RKO (cell line): ENCODE measurements at regions not wholly inside any gene's neighbourhood (a gene's known extent, or its start where the extent isn't known, plus 50 kb on each side); places are given as distances from the start of the nearest gene placed in this dataset.

Source experiments
- DNase-seq: peaks from one replicate; pipeline ENCODE4 v3.0.0-alpha.2; 2016; ENCODE audit warnings: low spot score

DNA sequence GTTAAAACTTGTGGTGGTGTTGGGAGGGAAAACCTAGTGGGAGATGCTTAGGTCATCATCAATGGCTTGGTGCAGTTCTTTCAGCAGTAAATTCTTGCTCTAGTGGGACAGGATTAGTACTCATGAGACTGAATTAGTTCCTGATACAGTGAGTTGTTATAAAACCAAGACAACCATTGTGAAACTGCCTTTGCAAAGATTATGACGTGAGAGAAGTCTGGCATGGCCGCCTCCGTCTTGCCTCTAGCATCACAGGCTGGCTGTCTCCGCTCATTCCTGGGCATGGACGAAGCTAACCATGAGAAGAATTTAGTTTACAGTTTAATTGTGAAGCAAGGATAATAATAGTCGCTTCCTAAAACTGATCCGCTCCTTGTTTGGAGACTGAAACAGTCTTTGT, 186.4 kb downstream of the KIF20B start:
- no peak for DNase-seq

DNA sequence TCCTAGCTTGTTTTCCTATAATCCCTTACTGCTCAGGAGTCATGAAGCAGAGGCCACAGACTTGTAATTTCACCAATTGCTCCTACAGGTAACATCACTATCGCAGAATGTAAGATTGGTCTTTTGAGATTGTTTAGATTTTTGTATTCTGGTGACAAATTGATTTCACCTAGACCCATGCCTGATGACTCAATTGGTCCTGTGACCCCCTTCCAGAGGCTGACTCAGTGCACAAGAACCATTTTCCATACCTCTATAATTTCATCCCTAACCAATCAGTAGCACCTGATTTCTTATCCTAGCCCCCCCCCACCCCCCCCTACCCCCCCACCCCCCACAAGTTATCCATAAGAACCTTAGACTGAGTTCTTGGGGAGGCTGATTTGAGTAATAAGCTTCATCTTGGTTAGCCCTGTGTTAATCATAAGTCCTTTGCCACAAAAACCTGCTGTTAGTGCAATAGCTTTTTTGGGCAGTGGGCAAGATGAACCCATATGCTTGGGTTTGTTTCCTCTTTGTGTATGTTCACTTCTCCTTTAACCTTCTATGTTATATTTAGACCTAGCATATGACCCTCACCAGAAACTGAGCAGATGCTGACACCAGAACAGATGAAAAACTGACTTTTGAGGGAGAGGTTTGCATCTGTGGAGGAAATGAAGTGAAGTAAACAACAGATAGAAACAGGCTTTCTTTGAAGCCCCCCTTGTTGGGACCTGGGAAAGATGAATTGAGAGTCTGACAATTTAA, 187.1 kb downstream of the KIF20B start:
- no peak for DNase-seq

DNA sequence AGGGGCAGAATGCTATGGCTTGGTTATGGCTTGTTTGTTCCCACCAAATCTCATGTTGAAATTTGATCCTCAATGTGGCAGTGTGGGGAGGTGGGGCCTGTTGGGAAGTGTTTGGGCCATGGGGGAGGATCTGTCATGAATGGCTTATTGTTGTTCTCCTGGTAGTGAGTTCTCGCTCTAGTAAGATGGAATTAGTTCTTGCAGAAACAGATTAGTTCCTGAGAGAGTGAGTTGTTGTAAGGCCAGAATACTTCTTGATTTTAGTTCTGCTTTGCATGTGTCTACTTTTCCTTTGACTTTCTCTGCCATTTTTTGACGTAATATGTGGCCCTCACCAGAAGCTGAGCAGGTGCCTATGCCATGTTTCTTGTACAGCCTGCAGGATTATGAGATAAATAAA, 188.2 kb downstream of the KIF20B start:
- DNase-seq: no peak

DNA sequence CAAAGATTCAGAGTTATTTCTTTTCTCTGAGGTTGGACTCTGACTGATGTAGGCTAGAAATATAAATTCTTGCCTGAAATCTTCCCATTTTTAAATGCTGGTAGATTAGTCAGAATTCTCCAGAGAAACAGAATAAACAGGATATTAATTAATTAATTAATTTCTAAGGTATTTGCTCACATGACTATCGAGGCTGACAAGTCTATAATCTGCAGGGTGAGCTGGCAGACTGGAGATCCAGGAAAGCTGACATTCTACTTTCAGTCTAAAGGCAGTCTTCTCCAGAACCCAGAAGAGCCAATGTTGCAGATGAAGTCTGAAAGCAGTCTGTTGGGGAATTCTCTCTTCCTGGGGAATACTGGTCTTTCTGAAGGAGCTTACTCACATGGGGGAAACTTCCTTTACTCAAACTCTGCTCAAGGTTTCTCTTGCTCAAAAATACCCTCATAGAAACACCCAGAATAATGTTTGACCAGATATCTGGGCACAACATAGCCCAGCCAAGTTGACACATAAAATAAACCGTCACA, 189.7 kb downstream of the KIF20B start:
- no peak for DNase-seq

DNA sequence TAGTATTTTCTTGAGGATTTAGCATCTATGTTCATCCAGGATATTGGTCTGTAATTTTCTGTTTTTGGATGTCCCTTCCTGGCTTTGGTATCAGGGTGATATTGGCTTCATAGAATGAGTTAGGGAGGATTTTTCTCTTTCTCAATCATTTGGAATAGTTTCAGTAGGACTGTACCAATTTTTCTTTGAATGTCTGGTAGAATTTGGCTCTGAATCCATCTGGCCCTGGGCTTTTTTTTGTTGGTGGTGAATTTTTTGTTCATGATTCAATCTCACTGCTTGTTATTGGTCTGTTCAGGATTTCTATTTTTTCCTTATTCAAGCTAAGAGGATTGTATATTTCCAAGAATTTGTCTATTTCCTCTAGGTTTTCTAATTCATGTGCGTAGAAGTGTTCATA, 192.7 kb downstream of the KIF20B start:
- no peak for DNase-seq

DNA sequence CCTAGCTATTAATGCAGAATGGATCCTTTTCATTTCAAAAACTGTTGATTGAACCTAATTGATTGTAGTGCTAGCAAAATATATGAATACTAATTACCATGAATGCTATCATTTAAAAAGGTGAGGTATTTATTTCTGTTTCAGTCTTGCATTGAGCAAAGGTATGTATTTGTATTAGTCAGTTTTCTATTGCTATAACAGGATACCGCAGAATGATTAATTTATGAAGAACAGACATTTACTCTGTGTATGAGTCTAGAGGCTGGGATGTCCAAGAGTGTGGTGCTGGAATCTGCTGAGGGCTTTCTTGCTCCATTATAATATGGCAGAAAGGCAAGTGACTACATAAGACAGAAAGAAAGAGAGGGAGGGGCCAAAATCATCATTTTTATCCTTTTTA, 199.2 kb downstream of the KIF20B start:
- DNase-seq: no peak

DNA sequence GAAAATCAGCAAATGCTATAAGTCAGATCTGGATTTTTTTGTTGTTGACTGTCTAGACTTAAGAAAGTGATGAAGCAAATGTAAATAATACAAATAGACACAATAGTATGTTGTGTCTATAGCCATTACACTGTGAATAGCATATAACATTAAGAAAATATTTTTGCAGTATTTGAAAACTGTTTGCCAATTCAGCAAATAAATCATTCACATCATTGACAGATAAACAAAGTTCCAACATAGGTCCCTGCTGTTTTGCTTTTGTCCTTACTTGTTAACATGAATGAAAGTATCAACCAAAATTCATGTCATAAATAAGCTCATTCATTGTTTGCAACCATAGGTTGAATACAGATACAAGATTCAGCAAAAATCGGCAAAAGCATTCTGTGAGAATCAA, 200.5 kb downstream of the KIF20B start:
- DNase-seq: no peak

DNA sequence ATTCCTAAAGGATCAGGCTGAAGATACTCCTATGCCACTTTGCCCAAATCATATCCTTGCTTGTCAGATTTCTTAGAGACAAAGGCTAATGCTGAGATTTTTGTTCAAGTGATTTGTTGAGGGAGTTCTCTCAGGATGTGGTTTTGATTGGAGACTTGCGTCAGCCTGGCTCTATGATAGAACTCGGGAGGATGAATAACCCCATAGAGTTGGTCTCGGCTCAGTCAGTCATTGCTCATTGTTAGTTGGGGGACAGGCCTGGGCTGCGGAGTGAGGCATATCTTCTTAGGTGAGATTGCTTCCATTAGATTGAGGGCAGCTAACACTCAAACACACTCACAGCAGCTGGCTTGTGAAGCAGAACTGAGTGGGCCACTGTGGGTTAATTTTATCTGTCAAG, 203.4 kb downstream of the KIF20B start:
- DNase-seq: no peak

DNA sequence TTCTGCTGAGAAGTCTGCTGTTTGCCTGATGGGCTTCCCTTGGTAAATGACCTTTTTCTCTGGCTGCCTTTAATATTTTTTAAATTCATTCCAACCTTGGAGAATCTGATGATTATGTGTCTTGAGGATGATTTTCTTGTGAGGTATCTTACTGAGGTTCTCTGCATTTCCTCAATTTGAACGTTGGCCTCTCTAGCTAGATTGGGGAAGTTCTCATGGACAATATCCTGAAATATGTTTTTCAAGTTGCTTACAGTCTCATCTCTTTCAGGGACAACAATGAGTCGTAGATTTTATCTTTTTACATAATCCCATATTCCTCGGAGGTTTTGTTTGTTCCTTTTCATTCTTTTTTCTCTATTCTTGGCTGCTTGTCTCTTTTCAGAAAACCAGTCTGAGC, 208.4 kb downstream of the KIF20B start:
- DNase-seq: no peak

DNA sequence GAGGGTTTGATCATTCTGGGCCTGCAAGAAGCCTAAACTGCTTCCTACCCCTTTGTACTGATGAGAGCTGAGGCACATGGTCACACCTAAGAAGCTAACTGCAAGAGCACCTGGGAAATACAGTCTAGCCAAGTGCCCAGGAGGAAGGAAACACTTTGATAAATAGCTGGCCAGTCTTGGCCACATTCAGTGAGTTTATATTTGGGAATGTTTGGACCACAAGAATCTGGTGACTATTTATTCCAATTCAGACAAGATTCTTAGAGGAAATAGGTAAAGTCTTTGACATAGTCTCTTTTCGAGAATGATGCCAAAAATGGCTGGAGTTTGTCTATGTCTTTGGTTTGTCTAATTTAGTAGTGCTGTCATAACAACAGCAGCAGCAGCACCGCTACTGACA, 213.6 kb downstream of the KIF20B start:
- no peak for DNase-seq

DNA sequence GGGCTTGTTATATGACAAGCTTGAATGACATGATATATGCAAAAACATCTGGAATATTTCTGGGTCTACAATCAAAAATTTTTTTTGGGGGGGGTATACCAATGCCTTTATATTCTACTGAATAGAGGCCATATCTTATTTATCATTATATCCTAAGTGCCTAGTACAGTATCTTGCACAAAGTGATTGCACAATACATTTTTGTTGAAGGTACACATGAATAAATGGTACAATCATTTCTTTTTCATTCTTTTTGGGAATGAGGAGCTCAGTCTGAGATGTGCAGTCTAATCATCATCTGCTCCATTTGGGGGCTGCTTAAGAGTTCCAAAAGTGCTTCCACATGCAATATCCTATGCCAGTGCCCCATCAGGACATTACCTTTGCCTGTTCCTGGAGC, 214.6 kb downstream of the KIF20B start:
- no peak for DNase-seq

DNA sequence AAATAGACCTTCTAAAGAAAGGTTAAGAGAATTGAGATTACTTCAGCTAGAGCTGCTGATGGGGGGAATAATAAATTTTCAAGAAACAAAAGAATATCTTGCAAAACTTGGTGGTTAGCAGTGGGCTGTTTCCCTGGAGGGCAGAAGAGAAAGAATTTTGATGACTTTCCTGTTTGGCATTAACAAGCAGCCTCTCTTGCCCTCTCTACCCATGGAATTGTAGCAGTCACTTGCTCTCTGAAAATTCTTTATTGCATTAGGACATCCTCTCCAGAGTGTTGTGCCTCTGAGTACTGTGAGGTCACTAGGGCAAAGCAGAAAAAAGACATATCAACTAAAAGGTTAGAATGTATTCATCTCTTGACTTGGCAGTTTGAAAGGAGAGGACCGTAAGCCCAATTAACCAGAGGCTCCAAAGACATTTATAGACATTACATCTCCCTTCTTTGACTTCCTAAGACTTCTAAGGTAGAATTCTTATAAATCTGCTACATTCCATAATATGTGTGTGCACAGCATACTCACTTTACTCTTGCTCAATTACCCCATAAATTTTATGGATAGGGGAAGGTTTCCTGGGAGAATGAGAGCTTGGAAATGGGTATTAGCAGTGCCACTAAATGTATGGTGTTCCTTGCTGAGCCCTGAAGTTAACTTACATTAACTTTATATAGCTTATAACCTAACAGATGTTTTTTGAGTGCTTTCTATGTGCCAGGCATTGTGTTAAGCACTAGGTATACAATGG, 215.3 kb downstream of the KIF20B start:
- DNase-seq: no peak

DNA sequence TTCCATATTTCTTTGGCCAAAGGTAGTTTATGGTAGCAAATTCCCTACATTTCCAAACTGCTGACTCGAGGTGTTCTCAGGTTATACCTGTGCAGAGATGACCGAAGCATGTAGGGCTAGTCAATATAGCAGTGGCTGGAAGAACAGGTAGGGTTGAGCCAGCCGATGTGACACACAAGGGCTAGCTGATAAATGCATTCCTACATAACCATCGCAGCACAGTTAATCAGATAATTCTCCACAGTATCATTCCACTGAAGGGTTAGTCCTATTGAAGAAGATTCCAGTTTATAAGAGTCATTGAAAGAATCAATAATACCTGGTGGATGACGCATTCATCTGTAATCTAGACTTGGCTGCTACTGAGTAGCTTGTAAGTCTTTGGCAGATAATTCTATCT, 220.0 kb downstream of the KIF20B start:
- DNase-seq: no peak

DNA sequence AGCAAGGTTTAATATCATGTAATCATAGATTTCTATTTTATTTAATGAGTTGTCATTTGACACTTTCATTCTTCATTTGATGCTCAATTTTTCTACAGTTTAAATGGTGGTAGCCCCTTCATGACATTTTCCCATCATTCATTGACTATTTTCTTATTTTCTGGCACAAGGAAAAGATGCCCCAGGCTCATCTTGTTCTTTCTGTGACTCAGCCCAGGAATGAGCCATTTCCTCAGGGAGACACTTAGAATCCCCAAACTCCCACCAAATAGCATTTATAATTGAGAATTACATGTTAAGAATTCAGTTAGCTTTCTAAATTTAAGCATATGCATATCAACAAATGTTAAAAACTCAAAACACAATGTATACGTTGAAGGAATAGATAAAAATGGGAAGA, 222.3 kb downstream of the KIF20B start:
- no peak for DNase-seq

DNA sequence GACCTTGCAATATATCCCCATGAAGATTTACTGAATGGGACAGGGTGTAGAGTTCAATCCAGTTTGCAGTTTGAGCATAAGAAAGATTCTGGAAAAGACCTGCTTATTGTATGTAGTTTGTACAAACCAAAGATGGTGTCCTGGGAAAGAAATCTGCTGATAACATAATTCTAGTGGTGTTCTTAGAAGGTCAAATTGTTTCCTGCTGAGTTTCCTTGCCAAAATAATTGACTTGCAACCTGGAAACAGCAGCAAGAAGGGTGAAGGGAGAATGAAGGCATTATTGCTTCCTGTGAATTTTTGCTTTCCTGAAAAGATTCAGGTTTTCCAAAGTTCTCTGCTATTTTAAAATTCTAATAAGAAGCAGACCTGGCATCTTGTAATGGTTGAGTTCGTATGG, 222.9 kb downstream of the KIF20B start:
- DNase-seq: no peak

DNA sequence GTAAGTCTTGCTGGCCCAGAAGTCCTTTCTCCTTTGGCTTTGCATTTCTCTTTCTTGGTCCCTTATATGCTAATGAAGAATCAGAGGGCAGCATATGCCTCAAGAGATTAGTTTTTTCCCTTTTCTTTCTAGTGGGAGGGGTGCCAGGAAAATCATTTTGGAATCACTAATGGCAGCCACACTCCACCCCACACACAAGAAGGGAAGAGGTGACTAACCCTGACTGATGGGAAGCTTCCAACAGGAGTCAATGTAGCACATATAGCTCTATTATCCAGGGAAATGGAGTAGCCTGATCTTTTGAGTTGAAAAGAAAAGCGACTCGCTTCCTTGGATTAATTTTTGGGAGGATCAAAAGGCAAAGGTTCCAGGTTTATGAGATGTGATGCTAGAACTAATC, 225.3 kb downstream of the KIF20B start:
- no peak for DNase-seq

DNA sequence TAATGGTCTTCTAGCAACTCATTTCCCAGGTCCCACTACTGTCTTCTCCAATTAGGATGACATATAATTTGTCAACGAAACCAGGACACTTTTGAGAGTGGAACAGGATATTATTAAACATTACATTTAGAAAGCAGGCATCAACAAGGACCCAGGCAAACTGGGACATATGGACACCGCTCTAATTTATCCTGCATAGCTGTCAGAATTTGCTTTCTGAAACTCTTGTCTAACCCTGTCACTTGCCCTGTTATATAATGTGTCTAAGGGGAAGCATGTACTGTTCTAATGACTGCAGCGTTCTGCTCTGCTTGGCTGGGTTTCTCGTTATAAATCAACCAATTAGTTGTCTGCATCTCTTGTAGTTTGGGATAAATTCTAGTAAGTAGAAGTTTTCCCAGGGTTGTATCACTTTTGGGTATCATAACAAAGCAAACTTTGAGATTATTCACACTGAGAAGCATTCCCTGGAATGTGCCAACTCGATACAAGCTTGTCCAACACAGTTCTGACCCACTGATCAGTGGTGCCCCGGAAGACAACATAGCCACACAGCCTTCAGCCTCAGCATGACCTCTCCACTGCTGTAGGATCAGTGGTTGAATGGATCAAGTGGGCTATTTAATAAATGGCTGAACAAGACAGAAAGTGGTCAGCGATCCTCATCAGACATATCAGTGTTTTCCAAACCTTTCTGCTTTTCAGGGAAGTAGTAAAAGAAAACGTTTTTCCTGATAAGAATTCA, 228.1 kb downstream of the KIF20B start:
- no peak for DNase-seq

DNA sequence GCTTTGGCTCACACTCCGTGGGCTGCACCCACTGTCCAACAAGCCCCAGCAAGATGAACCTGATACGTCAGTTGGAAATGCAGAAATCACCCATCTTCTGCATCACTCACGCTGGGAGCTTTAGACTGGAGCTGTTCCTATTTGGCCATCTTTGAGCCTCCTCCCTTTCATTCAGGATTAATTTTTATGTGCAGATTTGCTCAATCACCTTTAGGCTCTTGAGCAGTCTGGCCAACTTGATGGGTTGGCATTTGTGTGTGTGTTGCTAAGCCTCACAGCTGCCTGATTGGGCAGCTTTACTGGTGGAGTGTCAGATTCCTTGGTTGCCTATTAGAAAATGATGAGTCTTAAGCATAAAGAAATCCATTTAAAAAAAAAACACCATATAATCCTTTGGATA, 236.1 kb downstream of the KIF20B start:
- no peak for DNase-seq

DNA sequence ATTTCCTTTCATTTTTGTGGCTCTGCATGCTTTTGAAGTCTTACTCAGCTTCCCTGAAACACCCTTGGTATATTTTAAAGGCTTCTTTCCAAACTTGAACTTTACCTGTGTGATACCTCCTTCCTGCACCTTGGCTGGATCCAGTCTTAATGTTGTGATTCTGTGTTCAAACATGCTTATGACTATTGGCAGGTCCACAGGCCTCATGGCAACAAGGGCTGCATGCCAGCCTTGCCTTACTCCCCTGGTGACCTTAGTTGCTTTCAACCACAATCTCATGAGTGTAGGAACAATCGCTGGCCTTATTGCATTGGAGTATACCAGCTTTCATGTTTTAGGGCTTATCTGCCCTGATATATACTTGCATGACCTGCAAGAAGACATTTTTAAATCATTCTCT, 238.7 kb downstream of the KIF20B start:
- DNase-seq: no peak

DNA sequence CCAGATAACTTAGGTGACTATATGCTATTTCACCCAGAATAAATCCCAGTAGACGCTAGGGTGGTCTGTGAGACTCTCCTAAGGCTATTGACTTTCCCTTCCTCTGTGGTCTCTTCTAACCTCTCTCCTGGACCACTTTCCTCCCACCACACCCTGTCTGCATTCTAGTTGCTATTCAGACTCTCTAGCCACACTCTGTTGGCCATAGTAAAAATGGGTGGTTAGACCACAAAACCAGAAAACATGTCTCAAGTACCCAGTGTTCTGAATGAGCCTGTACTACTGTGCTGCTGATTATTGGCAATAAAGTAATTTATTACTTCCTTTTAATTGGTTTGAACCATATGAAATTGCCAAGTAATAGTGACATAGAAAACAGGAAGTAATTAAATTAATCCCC, 240.8 kb downstream of the KIF20B start:
- DNase-seq: no peak

DNA sequence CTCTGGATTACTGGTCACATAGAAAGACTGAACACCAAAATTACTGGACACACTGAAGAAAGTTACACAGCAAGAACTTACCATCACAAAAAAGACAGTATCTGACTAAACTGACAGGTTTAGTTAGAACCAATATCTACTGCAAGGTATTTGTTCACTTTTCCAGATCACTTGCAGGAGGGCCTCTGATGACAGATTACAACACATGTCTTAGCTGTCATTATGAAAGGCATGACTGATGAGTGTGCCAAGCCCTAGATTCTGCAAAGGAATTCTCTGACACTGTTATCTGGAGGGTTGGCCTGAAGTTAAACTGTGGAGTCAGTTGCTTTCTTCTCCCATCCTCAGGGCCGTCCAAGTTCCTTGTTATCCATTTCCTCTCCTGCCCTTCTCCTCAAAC, 242.7 kb downstream of the KIF20B start:
- no peak for DNase-seq

DNA sequence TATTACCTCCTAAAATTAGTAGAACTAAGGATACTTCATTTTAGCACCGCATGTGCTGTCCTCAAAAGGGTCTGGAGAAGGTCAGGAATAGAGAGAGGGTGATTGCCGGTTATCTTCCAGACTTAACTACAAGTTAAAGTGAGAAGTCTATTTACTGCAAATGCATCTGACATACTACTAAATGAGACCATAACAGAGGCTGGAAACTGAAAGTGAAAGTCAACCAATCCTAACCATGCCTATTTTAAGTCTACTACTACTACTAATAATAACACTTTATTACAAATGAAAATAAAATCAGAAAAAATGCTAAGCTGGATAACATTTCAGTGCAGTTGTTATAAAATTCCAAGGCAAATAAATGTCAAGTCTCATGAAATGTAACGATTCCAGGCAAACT, 244.7 kb downstream of the KIF20B start:
- no peak for DNase-seq

DNA sequence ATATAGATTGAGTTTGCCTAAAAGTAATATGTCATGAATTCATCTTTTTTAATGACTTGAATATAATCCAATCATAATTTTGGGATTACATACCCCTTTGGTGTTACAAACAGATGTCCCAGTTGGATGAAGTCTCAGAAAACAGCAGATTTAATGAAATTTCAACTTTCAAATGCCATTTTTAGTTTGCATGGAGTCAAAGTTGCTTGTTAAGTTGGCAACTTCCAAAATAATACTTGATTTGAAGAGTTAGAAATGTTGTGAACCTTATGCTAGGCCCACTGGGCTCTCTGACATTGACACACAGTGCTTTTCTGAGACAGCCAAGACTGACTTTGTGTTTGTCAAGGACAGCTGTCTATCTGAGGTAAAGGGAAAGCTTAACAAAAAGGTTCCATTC, 248.1 kb downstream of the KIF20B start:
- DNase-seq: no peak
